Astrocyte of the hippocampus (primary cell): ENCODE measurements at regions not wholly inside any gene's neighbourhood (a gene's known extent, or its start where the extent isn't known, plus 50 kb on each side); places are given as distances from the start of the nearest gene placed in this dataset.
A peak's percentile ranks its signal among the peaks of the same experiment; 100 is the strongest.

Source experiments
- DNase-seq: peaks from one replicate; pipeline ENCODE4 v3.0.0; 2011; ENCODE audit warnings: low read depth, low spot score

GRCh38 chr2:139836769-139837168 lies 1056.6 kb upstream of the NXPH2 start:
- DNase-seq = no peak

GRCh38 chr2:139835101-139835500 lies 1054.9 kb upstream of the NXPH2 start:
- DNase-seq = no peak

DNA sequence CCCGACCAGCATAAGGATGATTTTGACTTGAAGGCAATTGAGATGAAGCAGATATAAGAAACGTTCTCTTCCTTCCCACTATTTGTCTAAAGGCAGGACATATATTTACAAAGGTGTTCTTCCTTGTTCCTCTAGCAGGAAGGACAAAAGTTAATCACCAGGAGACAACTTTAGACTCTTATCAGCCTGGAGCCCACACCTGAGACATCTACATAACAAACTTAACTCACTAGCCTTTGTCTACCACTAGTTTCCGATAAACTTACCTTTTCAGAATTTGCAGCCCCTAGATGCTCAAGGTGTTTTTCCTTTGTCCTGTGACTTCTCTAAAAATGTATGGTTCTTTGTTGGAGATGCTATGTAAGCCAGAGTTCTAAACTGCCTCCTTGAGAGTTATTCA lies 1047.8 kb upstream of the NXPH2 start:
- no peak for DNase-seq

- DNase-seq = peak; percentile 2
Observed at GRCh38 chr2:139825726-139826125, 1045.5 kb upstream of the NXPH2 start.

DNA sequence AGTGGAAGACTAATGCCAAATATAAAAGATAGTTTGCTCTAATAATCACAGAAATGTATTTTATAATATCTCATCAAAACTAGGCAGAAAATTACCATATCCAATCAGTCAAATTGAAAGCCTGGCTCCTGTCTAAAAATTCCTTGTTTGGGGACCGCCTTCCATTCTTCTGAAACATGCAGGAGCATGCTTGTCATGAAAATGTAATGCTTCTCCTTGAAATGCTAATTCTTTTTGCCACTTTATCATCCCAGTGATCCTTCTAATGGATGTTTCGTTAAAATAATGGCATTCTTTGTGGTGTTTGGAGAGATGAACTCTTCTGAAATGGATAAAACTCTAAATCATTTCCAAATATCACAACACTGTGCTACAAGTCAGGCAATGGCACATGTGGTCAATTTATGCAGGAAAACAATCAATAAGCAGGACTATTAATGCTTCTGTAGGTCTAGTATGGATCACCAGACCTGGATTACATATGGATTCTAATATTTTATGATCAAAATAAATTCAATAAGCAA lies 1039.1 kb upstream of the NXPH2 start:
- no peak for DNase-seq

DNA sequence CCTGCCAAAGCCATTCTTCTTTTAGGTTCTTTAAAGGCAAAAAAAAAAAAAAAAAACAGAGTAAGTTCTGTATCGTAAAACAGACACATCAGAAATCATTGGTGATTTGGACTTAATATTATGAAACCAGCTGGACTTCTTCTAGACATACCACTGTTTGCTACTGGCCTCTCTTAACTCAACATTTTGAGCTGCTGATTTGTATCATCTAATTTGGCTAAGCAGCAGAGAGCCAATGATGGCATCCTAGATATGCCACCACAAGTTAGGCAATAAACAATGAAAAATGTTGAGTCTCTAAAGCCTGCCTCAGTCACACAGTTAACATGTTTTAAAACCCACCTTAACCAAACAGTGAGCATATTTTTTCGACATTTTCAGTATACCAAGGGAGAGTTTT lies 1034.3 kb upstream of the NXPH2 start:
- DNase-seq = no peak

DNA sequence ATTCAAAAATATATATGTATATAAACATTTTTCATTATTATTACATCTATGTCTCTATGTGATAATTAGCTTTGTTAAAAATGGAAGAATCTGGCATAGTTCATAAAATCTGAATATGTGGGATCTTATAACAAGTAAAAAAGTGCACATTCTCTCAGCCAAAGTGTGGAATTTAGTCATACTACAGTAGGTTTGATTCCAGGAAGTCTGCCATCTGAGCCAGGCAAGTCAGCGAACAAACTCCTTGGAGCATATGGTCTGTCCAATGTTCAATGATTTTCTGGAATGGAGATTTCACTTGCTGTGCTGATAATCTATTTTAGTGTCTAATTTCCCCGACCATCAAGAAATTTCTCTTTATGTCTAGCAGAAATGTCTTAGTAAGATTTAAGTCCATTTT lies 1033.2 kb upstream of the NXPH2 start:
- DNase-seq = no peak

- peak; percentile 17 for DNase-seq
Observed at GRCh38 chr2:139805441-139805840, 1025.3 kb upstream of the NXPH2 start.

GRCh38 chr2:139798391-139798790 lies 1018.2 kb upstream of the NXPH2 start:
- DNase-seq = no peak

DNA sequence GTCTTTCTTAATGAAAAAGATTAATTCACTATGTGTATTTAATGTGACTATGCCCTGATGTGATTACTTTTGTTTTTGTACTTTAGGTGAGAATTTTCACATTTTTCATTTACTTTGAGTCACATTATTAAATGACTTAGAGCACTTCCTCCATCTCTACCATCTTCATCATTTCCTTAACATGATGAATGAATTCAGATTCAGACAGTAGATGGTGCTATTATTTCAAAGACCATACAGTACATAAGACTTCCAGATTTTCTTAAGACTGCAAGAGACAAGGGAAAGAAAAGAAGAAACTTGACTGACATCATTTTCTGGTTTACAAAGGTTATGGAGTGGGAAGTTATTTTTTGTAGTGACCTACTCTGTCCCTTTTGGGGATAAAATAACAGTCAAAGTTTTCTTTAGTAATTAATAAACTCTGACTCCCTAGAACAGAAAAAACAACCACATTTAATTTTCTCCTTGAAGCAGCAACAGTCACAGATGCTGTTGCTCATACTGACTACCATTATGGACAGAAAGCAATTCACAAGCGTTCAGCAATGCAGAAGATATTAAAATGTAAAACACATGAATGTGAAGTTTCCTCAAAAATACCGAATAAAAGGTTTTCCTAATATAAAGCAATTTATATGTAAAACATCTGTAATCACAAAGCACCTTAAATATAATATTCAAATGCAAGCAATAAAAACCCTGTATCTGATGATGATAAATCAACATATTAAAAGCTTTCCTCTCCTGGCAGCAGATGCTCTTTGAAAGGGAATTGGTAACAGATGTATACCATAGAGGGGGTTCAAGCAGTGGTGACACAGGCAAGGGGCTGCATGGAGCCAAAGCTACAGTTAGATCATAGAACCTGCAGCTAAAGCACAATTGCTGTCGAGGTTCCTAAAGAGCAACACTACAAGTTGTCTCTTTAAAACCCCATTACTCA lies 1010.9 kb upstream of the NXPH2 start:
- peak; percentile 50 for DNase-seq

DNA sequence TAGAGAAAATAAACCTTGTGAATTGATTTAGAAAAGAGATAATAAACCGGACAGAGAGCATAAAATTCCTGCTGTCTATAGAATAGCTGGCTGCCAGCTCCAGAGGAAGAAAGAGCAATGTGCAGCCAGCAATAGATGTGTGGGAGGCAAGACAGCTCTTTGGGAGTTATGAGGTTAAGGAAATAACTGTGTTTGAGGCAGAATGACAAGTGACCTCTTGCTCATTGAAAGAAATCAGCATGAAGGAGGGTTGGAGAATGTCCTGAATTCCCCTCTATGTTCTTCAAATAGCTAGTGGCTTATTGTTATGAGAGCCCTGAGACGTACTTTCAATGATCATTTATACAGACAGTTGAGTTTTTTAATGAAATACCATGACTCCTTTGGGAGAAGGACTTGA lies 1009.9 kb upstream of the NXPH2 start:
- no peak for DNase-seq

DNA sequence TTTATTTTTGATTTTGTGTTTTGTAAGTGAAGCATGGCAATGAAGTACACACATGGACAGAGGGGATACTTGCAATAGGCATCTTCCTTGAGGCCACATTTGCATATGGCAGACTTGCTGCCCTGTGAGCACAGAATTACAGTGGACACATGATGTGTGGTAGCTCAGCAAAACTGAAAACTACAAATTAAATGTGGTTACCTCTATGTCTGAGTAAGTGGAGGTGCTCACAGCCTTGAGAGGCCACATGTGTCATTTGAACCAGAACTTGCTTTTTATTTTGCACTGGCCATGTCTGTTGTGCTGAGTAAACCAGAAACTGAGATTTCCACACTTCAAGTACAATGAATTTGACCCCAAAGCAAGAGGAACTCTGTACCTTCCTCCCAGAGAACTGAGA lies 998.5 kb upstream of the NXPH2 start:
- DNase-seq = no peak

- DNase-seq = peak; percentile 7
Observed at GRCh38 chr2:139773720-139774277, 993.6 kb upstream of the NXPH2 start.

GRCh38 chr2:139769633-139770032 lies 989.4 kb upstream of the NXPH2 start:
- DNase-seq = no peak

GRCh38 chr2:139763705-139764104 lies 983.5 kb upstream of the NXPH2 start:
- DNase-seq = no peak

DNA sequence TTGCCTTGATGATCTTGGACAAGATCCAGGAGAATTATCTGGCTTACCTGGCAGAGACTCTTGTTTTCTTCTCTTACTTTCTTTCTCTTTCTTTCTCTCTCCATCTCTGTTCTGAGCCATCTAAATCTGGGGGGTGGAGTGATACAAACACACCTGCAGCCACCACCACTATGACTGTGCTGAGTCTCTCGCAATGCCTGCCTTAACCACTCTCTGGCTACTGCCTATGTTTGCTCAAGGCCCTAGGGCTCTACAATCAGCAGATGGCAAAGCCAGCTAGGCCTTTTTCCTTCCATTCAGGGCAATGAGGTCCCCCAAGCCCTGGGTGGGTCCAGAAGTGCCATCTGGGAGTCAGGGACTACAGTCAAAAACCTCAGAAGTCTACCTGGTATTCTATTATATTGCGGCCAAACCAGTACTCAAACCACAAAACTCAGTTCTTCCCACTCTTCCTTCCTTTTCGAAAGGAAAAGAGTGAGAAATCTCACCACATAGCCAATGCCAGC lies 978.9 kb upstream of the NXPH2 start:
- DNase-seq = no peak

- no peak for DNase-seq
Observed at GRCh38 chr2:139746901-139747300, 966.7 kb upstream of the NXPH2 start.

DNA sequence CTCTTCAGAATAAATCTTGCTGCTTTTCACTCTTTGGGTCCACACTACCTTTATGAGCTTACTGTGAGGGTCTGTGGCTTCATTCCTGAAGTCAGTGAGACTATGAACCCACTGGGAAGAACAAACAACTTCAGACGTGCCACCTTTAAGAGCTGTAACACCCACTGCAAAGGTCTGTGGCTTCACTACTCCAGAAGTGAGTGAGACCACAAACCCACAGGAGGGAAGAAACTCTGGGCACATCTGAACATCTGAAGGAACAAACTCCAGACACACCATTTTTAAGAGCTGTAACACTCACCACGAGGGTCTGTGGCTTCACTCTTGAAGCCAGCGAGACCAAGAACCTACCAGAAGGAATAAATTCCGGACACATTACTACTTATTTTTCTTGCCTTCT lies 964.1 kb upstream of the NXPH2 start:
- no peak for DNase-seq

GRCh38 chr2:139742216-139743172 lies 962.3 kb upstream of the NXPH2 start:
- DNase-seq = no peak

GRCh38 chr2:139737659-139738058 lies 957.5 kb upstream of the NXPH2 start:
- DNase-seq = no peak

- no peak for DNase-seq
Observed at GRCh38 chr2:139730197-139730596, 950.0 kb upstream of the NXPH2 start.
